Kidney (tissue), 13 donors: ENCODE measurements at regions not wholly inside any gene's neighbourhood (a gene's known extent, or its start where the extent isn't known, plus 50 kb on each side); places are given as distances from the start of the nearest gene placed in this dataset.
A peak's percentile ranks its signal among the peaks of the same experiment; 100 is the strongest.

Experiments used
- DNase-seq, 5 donors: peaks; one replicate each; pipeline ENCODE4 v3.0.0-alpha.2; 2013 to 2020
- FAIRE-seq: peaks from 2 replicates; lab custom pipeline; 2012; peaks lifted over from hg19 to GRCh38; lab: Jason Lieb, UNC
- H3K27ac ChIP-seq, 2 donors: one replicate each; pipeline ENCODE4 v1.7.0; 2013; ENCODE audit warnings: low read depth in 2 of 2, low read length in 2 of 2, inconsistent platforms in 1 of 2
- H3K27me3 ChIP-seq: one replicate; pipeline ENCODE4 v1.7.1; 2013; ENCODE audit warnings: low read length, inconsistent platforms; ENCODE audit not compliant: control insufficient read depth, insufficient read depth
- H3K36me3 ChIP-seq, 3 donors: one replicate each; pipeline versions ENCODE4 v1.7.0 to v1.7.1; 2013; ENCODE audit warnings: low read length in 3 of 3, control low read depth in 1 of 3, inconsistent platforms in 1 of 3; ENCODE audit not compliant: insufficient read depth in 3 of 3, control insufficient read depth in 2 of 3
- H3K4me1 ChIP-seq, 3 donors: one replicate each; pipeline versions ENCODE4 v1.7.0 to v1.7.1; 2013; ENCODE audit warnings: low read length in 3 of 3, inconsistent platforms in 1 of 3, low read depth in 1 of 3; ENCODE audit not compliant: control insufficient read depth in 2 of 3, insufficient read depth in 2 of 3
- H3K4me3 ChIP-seq, 3 donors: one replicate each; pipeline versions ENCODE4 v1.7.0 to v1.8.1; 2013; ENCODE audit warnings: low read length in 3 of 3, control low read depth in 1 of 3, inconsistent platforms in 1 of 3
- H3K9ac ChIP-seq, 3 donors: one replicate each; pipeline versions ENCODE4 v1.7.0 to v1.7.1; 2013; ENCODE audit warnings: low read length in 3 of 3, control low read depth in 1 of 3, inconsistent platforms in 1 of 3
- H3K9me3 ChIP-seq, 3 donors: one replicate each; pipeline versions ENCODE4 v1.7.0 to v1.7.1; 2013; ENCODE audit warnings: low read length in 3 of 3, control low read depth in 1 of 3, inconsistent platforms in 1 of 3; ENCODE audit not compliant: control insufficient read depth in 2 of 3, insufficient read depth in 1 of 3
- CTCF ChIP-seq: IDR thresholded peaks from 3 replicates; pipeline ENCODE4 v1.5.1; 2012; ENCODE audit warnings: mild to moderate bottlenecking, moderate library complexity, borderline replicate concordance; ENCODE audit not compliant: insufficient read depth; ENCODE audit errors: extremely low read depth
- intact Hi-C: fragments of 100-400 bp; cut with DNase I; formaldehyde crosslinking; loops from one replicate; pipeline ENCODE4 v1.11.1; 2022
- donor health status: control.
- donor health status: control.
- donor health status: control.
- donor health status: control.
- donor health status: control.
- donor health status: DM: yes; HTN: yes; CAD: no.
- donor health status: Normal renal cell carcinoma (clear cell type).

GRCh38 chr14:101350691-101351090, 210.6 kb upstream of the DIO3 start:
- no peak for TF ChIP-seq CTCF
- Histone ChIP-seq H3K27me3 (no peaks in the 10 kb centered on the region), H3K36me3 (no peaks in the 10 kb centered on the region), H3K4me1 (no peaks in the 10 kb centered on the region), H3K27ac (no peak overlapping the region), H3K4me3 (no peak overlapping the region), H3K9ac (no peak overlapping the region), H3K9me3 (peaks cover 1 to 6% (median 5%) of the 10 kb centered on the region in 3 donors)
- no peak for FAIRE-seq
- DNase-seq = no peak
- intact Hi-C loops = no loop called here

DNA sequence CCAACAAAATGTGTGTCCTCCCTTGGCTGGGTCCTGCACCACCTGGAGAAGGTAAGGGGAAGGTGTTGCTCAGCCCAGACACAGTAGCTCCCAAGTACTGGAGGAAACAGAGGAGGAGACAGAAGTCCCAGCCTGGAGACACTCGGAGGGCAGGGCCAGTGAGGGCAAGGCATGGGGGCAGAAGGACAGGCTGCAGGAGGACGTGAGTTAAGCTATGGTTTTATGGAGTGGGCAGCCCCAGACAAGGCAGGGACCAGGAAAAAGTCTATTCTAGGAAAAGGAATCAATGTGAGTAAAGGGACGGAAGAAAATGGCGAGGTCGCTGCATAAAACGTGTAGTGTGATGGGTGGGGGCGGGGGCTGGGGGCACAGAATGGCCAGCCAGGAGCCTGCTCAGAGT, 210.1 kb upstream of the DIO3 start:
- Histone ChIP-seq H3K27me3 (no peaks in the 10 kb centered on the region), H3K9ac (no peak overlapping the region), H3K9me3 (peaks cover 1 to 5% (median 3%) of the 10 kb centered on the region in 3 donors), H3K36me3 (no peaks in the 10 kb centered on the region), H3K27ac (no peak overlapping the region), H3K4me3 (no peak overlapping the region), H3K4me1 (no peaks in the 10 kb centered on the region)
- no peak for FAIRE-seq
- intact Hi-C loops = no loop called here
- TF ChIP-seq CTCF = no peak
- peak in 2 of 5 donors; percentile 5 to 13 for DNase-seq

GRCh38 chr14:101351769-101352168, 209.5 kb upstream of the DIO3 start:
- no peak for DNase-seq
- no peak for TF ChIP-seq CTCF

GRCh38 chr14:101352567-101352966, 208.7 kb upstream of the DIO3 start:
- no peaks in the 10 kb centered on the region for H3K4me1 ChIP-seq
- intact Hi-C loops = no loop called here
- no peak for TF ChIP-seq CTCF

More at GRCh38 chr14:101351769-101352168, 209.5 kb upstream of the DIO3 start:
- intact Hi-C loops = no loop called here
- H3K9ac ChIP-seq = no peak overlapping the region
- FAIRE-seq = no peak
- H3K27ac ChIP-seq = no peak overlapping the region
- H3K27me3 ChIP-seq = no peaks in the 10 kb centered on the region
- H3K36me3 ChIP-seq = no peaks in the 10 kb centered on the region
- H3K4me3 ChIP-seq = no peak overlapping the region
- H3K9me3 ChIP-seq = peaks cover 1 to 5% (median 3%) of the 10 kb centered on the region in 3 donors
- no peaks in the 10 kb centered on the region for H3K4me1 ChIP-seq

More at GRCh38 chr14:101352567-101352966, 208.7 kb upstream of the DIO3 start:
- Histone ChIP-seq H3K27me3 (no peaks in the 10 kb centered on the region), H3K9ac (no peak overlapping the region), H3K36me3 (no peaks in the 10 kb centered on the region), H3K4me3 (no peak overlapping the region), H3K9me3 (peaks cover 1 to 5% (median 3%) of the 10 kb centered on the region in 3 donors), H3K27ac (no peak overlapping the region)
- FAIRE-seq (no peak), DNase-seq (no peak)
